Nucleus accumbens (tissue), 56 donors: ENCODE measurements at regions not wholly inside any gene's neighbourhood (a gene's known extent, or its start where the extent isn't known, plus 50 kb on each side); places are given as distances from the start of the nearest gene placed in this dataset.
"Not testable (repeated sequence)": the region's sequence is repeated elsewhere in the genome, so short reads cannot be mapped to it uniquely, and the experiment has no call there.

Experiments
- DNase-seq, 56 donors: peaks; one replicate each; lab custom pipeline; 2025; lab: John Stamatoyannopoulos, UW

- no peak for DNase-seq
These were observed 1933.6 kb upstream of the LRRTM1 start for GRCh38 chr2:82237994-82238662.

GRCh38 chr2:82234283-82234874, 1929.8 kb upstream of the LRRTM1 start:
- DNase-seq: no peak

- DNase-seq: no peak
These were observed 1929.3 kb upstream of the LRRTM1 start for GRCh38 chr2:82233806-82234205.

GRCh38 chr2:82230406-82230805, 1925.9 kb upstream of the LRRTM1 start:
- no peak for DNase-seq

GRCh38 chr2:82226441-82226840, 1921.9 kb upstream of the LRRTM1 start:
- DNase-seq: no peak

GRCh38 chr2:82224301-82224940, 1919.9 kb upstream of the LRRTM1 start:
- DNase-seq: no peak

- no peak for DNase-seq
These were observed 1910.7 kb upstream of the LRRTM1 start for GRCh38 chr2:82215212-82215611.

- no peak for DNase-seq
These were observed 1894.9 kb upstream of the LRRTM1 start for GRCh38 chr2:82199493-82199852.

- no peak for DNase-seq
These were observed 1894.4 kb upstream of the LRRTM1 start for GRCh38 chr2:82198809-82199492.

GRCh38 chr2:82182270-82182669, 1877.7 kb upstream of the LRRTM1 start:
- DNase-seq: no peak

- DNase-seq: not testable (repeated sequence)
These were observed 1870.7 kb upstream of the LRRTM1 start for GRCh38 chr2:82175210-82175609.

- no peak for DNase-seq
These were observed 1867.9 kb upstream of the LRRTM1 start for GRCh38 chr2:82172483-82172882.

GRCh38 chr2:82169379-82169778, 1864.8 kb upstream of the LRRTM1 start:
- DNase-seq: no peak

GRCh38 chr2:82165377-82165776, 1860.8 kb upstream of the LRRTM1 start:
- no peak for DNase-seq

- DNase-seq: no peak
These were observed 1853.6 kb upstream of the LRRTM1 start for GRCh38 chr2:82158150-82158549.

GRCh38 chr2:82155469-82155868, 1850.9 kb upstream of the LRRTM1 start:
- DNase-seq: no peak

GRCh38 chr2:82143343-82143742, 1838.8 kb upstream of the LRRTM1 start:
- no peak for DNase-seq

- DNase-seq: no peak
These were observed 1835.5 kb upstream of the LRRTM1 start for GRCh38 chr2:82139979-82140611.

- DNase-seq: no peak
These were observed 1832.9 kb upstream of the LRRTM1 start for GRCh38 chr2:82137441-82137840.

GRCh38 chr2:82128051-82128450, 1823.5 kb upstream of the LRRTM1 start:
- no peak for DNase-seq

- DNase-seq: no peak
These were observed 1820.1 kb upstream of the LRRTM1 start for GRCh38 chr2:82124629-82125028.
